DND-41 (cell line): ENCODE measurements at regions not wholly inside any gene's neighbourhood (a gene's known extent, or its start where the extent isn't known, plus 50 kb on each side); places are given as distances from the start of the nearest gene placed in this dataset.

Experiments used
- ATAC-seq: fragments of 200-7000 bp; cut with Tn5 transposase; 3 replicates; pipeline ENCODE4 v1.9.1; 2021; ENCODE audit warnings: low read depth; ENCODE audit not compliant: insufficient read depth
- DNase-seq: peaks from one replicate; pipeline ENCODE4 v3.0.0-alpha.2; 2020
- H2AFZ ChIP-seq: 2 replicates; pipeline ENCODE4 v1.6.0; 2012; ENCODE audit warnings: low read depth, low read length
- H3K27ac ChIP-seq: 2 replicates; pipeline ENCODE4 v1.5.1; 2012; ENCODE audit warnings: low read length, inconsistent platforms
- H3K27me3 ChIP-seq: fragments of 200-600 bp; sonication (generic); 2 replicates; pipeline ENCODE4 v1.6.0; 2012; ENCODE audit warnings: low read length, mild to moderate bottlenecking, inconsistent platforms; ENCODE audit not compliant: insufficient read depth, poor library complexity
- H3K36me3 ChIP-seq: 2 replicates; pipeline ENCODE4 v1.5.1; 2012; ENCODE audit warnings: low read length, inconsistent platforms; ENCODE audit not compliant: insufficient read depth
- H3K4me1 ChIP-seq: 2 replicates; pipeline ENCODE4 v1.5.1; 2012; ENCODE audit warnings: mild to moderate bottlenecking, low read length; ENCODE audit not compliant: insufficient read depth
- H3K4me2 ChIP-seq: 2 replicates; pipeline ENCODE4 v1.6.0; 2012; ENCODE audit warnings: mild to moderate bottlenecking, moderate library complexity, low read length, inconsistent platforms; ENCODE audit not compliant: insufficient read depth
- H3K4me3 ChIP-seq, 2 experiments: fragments of 200-600 bp in 1 of 2; shearing (Covaris generic) in 1 of 2; 2 replicates each; pipeline ENCODE4 v1.5.1; 2012 to 2016; ENCODE audit warnings: inconsistent platforms in 2 of 2, low read length in 2 of 2, mild to moderate bottlenecking in 2 of 2, low read depth in 1 of 2, moderate library complexity in 1 of 2
- H3K79me2 ChIP-seq: 2 replicates; pipeline ENCODE4 v1.6.0; 2012; ENCODE audit warnings: low read length, inconsistent platforms; ENCODE audit not compliant: insufficient read depth
- H3K9ac ChIP-seq: 2 replicates; pipeline ENCODE4 v1.6.0; 2012; ENCODE audit warnings: low read depth, mild to moderate bottlenecking, inconsistent platforms, low read length, moderate library complexity
- H3K9me3 ChIP-seq: 2 replicates; pipeline ENCODE4 v1.5.1; 2012; ENCODE audit warnings: low read length, moderate library complexity, mild to moderate bottlenecking, inconsistent platforms; ENCODE audit not compliant: insufficient read depth, severe bottlenecking
- H4K20me1 ChIP-seq: 2 replicates; pipeline ENCODE4 v1.6.0; 2012; ENCODE audit warnings: low read length; ENCODE audit not compliant: insufficient read depth
- CTCF ChIP-seq: IDR thresholded peaks from 2 replicates; pipeline ENCODE4 v1.5.1; 2012; ENCODE audit warnings: borderline replicate concordance, low read length, moderate library complexity, mild to moderate bottlenecking; ENCODE audit not compliant: poor library complexity, severe bottlenecking; ENCODE audit errors: extremely low read depth
- EZH2 ChIP-seq: IDR thresholded peaks from 3 replicates; pipeline ENCODE4 v1.6.1; 2012; ENCODE audit warnings: borderline replicate concordance, low read depth, mild to moderate bottlenecking, moderate library complexity, low read length, inconsistent platforms; ENCODE audit not compliant: severe bottlenecking

GRCh38 chr3:134094491-134094890 lies 64.8 kb upstream of the SLCO2A1 start:
- ATAC-seq: no peak
- Histone ChIP-seq H3K36me3 (no peaks in the 10 kb centered on the region), H3K27ac (no peak overlapping the region), H3K4me3 (no peak overlapping the region), H3K4me2 (no peak overlapping the region), H3K4me1 (peaks cover 7% of the 10 kb centered on the region; the same call in 1 of the 2 replicates), H4K20me1 (no peaks in the 10 kb centered on the region), H3K27me3 (no peaks in the 10 kb centered on the region), H3K79me2 (no peaks in the 10 kb centered on the region), H3K9ac (no peak overlapping the region), H3K9me3 (no peaks in the 10 kb centered on the region), H2AFZ (no peak overlapping the region)
- no peak for DNase-seq
- TF ChIP-seq EZH2 (no peak), CTCF (no peak)

GRCh38 chr3:134093956-134094355 lies 64.2 kb upstream of the SLCO2A1 start:
- H3K27ac ChIP-seq: no peak overlapping the region
- H3K9ac ChIP-seq: no peak overlapping the region
- no peaks in the 10 kb centered on the region for H3K27me3 ChIP-seq
- H3K4me3 ChIP-seq: no peak overlapping the region
- no peaks in the 10 kb centered on the region for H3K9me3 ChIP-seq
- no peak overlapping the region for H2AFZ ChIP-seq
- H3K36me3 ChIP-seq: no peaks in the 10 kb centered on the region
- no peak for TF ChIP-seq EZH2
- no peak for TF ChIP-seq CTCF
- H3K4me2 ChIP-seq: no peak overlapping the region
- ATAC-seq (no peak), DNase-seq (no peak)
- H3K79me2 ChIP-seq: no peaks in the 10 kb centered on the region
- peaks cover 7% of the 10 kb centered on the region; the same call in 1 of the 2 replicates for H3K4me1 ChIP-seq
- no peaks in the 10 kb centered on the region for H4K20me1 ChIP-seq

- no peaks in the 10 kb centered on the region for H3K79me2 ChIP-seq
- ATAC-seq (no peak), DNase-seq (no peak)
- H3K4me3 ChIP-seq: no peak overlapping the region
- no peak overlapping the region for H3K27ac ChIP-seq
- no peak overlapping the region for H3K9ac ChIP-seq
- peaks cover 7% of the 10 kb centered on the region; the same call in 1 of the 2 replicates for H3K4me1 ChIP-seq
- H4K20me1 ChIP-seq: no peaks in the 10 kb centered on the region
- H2AFZ ChIP-seq: no peak overlapping the region
- TF ChIP-seq EZH2 (no peak), CTCF (no peak)
- no peaks in the 10 kb centered on the region for H3K9me3 ChIP-seq
- no peaks in the 10 kb centered on the region for H3K36me3 ChIP-seq
- no peaks in the 10 kb centered on the region for H3K27me3 ChIP-seq
- H3K4me2 ChIP-seq: no peak overlapping the region
Measured at GRCh38 chr3:134092208-134092701, 62.5 kb upstream of the SLCO2A1 start.

- Histone ChIP-seq H3K36me3 (no peaks in the 10 kb centered on the region), H3K4me2 (no peak overlapping the region), H3K79me2 (no peaks in the 10 kb centered on the region), H3K27ac (no peak overlapping the region), H2AFZ (no peak overlapping the region), H3K27me3 (no peaks in the 10 kb centered on the region), H3K4me3 (no peak overlapping the region), H3K9me3 (no peaks in the 10 kb centered on the region), H3K9ac (no peak overlapping the region), H3K4me1 (no peaks in the 10 kb centered on the region), H4K20me1 (no peaks in the 10 kb centered on the region)
- DNase-seq (no peak), ATAC-seq (no peak)
- no peak for TF ChIP-seq CTCF
- no peak for TF ChIP-seq EZH2
Measured at GRCh38 chr3:134090031-134090430, 60.3 kb upstream of the SLCO2A1 start.
